ENCODE measurements at regions not wholly inside any gene's neighbourhood (a gene's known extent, or its start where the extent isn't known, plus 50 kb on each side); places are given as distances from the start of the nearest gene placed in this dataset.

DNA sequence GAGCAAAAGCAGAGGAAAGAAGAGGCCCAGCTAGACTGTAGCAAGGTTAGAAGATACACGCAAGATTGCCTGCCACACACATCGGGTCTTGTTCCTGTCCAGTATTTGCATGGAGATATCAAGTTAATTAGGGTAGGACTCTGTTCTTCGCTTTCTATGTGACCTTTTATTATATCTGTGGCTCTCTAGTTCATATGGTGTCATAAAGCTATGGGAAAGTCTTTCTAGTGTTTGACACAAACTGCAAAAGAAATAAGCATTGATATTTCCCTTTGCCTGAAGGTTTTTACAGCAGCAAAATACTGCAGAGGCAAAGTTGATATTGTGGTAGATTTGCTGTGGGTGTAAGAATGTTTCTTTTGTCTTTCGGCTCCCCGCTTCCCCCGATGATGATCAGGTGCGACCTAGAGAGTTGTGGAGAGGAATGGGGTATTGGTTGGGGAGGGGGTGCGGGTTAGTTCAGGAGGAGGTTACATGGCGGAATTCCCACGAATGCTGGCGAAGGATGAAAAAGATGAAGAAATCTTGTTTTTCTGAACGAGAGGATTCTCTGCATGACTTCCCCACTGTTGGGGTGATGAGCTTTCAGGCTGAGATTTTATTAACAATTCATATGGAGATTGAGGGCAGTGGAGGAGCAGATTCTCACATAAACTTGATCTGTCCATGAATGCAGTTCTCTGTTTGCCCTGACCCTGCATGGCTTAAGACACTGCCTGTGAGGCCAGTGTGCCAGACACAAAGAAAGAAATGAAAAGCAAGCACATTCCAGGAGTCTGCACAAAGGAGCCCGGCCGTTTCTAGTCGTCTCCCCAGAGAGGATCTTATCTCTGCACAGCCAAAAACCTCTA is 550.2 kb downstream of the USP25 start:
- no peak for DNase-seq (ENCODE audit: low read depth, low spot score)
- no peak overlapping the region for H3K27ac ChIP-seq

DNA sequence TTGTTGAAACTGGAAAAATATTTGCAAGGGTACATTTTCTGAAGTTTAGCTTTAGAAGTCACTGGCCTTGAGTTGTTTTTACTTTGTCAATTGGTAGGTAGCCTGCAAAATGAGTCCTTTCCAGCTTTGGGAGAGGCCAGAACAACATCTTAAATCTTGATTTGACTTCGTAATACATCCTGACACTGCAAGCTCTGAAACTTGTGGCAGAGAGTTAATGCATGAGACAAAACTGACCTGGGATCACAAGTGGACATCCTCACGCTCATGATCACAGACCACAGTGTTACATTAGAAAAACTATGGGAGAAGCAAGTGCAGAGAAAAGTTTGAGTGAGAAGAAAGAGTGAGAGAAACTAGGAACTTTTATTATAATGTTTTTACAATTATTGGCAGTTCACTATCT is 550.9 kb downstream of the USP25 start:
- no peak overlapping the region for H3K27ac ChIP-seq
- no peak for DNase-seq (ENCODE audit: low read depth, low spot score)

DNA sequence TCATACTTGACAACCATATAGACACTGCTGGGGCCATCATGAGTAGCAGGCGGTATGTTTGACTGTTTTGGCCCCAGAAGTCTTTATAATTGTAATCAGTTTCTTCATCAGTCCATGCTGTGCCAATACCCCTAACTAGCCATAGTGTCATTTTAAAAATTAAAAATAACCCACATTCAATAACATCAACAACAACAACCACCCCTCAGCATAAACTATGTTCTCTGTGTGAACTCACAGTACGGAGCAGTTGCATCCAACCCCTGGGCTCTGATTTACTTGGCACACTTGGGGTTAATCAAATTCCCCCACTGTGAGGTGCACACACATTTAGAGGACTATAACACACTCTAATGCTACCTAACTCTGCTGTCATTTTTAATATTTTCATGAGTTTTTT is 553.7 kb downstream of the USP25 start:
- no peak for DNase-seq (ENCODE audit: low read depth, low spot score)
- H3K27ac ChIP-seq: no peak overlapping the region

DNA sequence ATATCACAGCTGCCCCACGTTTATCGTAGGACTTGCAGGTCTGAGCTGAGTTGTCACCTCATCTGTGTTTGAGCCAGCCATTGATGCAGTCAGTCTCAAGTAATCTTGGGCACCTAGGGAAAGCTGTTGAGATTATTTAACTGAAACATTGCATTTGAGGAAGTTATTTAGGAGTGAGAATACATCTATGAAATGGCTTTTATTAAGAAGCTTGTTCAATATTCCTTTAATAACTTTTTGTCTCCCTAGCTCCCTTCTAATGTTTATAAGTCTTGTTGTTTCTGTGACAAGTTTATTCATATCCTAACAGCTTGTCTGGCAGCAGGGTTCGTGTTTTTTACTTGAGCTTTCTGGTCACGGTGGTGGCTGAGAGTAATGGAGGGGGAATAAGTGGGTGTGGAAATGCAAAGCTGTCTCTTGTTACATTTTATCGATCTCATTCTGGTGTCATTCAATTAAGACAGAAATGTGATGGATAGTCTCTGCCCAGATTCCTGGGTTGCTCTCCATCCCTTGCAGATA is 555.9 kb downstream of the USP25 start:
- H3K27ac ChIP-seq: no peak overlapping the region
- DNase-seq (ENCODE audit: low read depth, low spot score): no peak

DNA sequence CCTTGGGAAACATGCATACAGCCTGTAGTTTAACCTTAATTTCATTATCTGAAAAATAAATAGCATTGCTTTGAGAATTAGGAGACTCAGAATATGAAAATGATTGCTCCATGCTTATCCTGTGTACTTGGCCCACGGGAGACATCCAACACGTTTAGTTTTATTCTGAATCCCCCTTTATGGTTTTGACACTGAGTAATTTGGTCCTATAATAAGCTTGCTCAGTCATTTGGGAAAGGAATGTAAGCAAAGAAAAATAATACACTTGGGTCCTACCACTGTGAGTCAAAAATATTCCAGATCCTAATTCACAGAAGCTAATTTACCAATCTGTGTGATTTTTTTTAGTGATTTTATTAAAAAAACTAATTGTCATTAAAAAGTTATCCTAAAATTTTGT is 557.3 kb downstream of the USP25 start:
- no peak for DNase-seq (ENCODE audit: low read depth, low spot score)
- no peak overlapping the region for H3K27ac ChIP-seq

DNA sequence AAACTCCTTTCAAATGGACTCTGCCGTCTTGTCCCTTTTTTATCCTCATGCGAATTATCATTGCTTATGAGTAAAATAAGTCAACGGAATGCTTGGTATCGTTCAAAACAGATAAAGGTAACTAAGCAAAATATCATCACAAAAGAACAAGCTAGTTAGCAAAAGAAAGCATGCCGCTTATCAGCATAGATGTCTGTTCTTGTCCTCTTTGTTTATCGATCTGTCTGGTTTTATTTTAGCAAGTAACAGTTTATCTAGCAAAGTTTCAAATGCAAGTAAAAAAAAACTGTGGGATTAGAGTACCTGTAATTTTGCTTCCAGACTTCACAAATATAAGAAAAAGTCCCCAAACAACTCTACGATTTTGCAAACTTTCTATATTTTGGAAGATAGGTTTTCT is 561.5 kb downstream of the USP25 start:
- DNase-seq (ENCODE audit: low read depth, low spot score): no peak
- H3K27ac ChIP-seq: no peak overlapping the region

GRCh38 chr21:16294128-16294527 is 564.3 kb downstream of the USP25 start:
- no peak for DNase-seq (ENCODE audit: low read depth, low spot score)
- H3K27ac ChIP-seq: no peak overlapping the region

DNA sequence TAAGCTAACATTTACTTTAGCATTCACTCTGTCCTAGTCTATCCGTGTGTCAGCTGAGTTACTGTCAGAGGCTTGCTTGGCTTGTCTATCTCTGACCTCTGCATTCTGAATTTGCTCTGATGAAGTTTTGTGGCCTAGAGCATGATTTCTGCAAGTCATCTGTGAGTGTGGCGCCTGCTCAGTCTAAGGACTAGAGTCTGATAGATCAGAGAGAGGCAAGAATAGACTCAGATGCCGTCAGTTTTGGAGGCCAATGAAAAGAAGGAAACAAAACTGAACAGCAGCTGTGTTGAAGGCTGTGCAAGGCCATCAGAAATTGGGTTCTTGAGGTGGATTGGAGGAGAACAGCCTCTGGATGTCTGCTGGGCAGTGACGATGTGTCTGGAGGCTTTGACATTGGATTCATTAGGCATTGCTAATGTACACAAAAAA is 573.1 kb downstream of the USP25 start:
- no peak for DNase-seq (ENCODE audit: low read depth, low spot score)
- H3K27ac ChIP-seq: no peak overlapping the region

GRCh38 chr21:16304174-16305095 is 574.7 kb downstream of the USP25 start:
- no peak for DNase-seq (ENCODE audit: low read depth, low spot score)

DNA sequence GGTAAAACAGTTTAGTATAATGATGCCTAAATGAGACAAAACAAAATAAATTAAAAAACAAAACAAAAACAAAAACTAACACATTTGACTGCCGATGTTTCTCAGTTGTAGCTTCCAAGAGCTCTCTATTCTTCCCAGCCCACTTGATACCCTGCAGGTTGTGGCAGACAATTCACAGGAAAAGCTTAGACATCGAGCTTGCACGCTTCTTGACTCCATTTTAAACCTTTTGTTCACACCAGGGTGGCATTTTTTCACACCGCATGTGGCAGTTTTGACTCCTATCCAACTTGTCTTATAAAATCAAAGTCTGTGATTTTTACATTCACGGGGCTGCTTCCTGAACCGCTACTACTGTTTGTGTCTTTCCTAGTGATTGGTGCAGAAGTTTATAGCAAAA is 575.9 kb downstream of the USP25 start:
- no peak overlapping the region for H3K27ac ChIP-seq
- DNase-seq (ENCODE audit: low read depth, low spot score): no peak

More at GRCh38 chr21:16304174-16305095, 574.7 kb downstream of the USP25 start:
- H3K27ac ChIP-seq: no peak overlapping the region

DNA sequence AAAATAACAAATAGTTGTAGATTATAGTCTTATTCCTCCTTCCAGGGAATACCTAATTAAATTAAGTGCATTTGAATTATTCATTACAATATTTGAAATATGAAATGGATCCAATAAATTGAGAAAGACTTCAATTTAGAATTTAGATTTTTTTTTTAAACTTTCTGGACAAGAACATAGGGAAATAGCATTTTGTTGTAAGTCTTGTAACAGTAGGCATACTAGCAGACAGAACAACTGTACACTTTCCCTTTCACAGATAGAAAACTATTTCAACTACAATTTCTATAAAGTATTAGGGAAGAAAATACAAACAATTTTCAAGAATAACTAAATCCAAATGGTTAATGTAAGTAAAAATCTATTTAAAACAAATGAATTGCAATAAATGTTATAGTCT is 577.5 kb downstream of the USP25 start:
- no peak overlapping the region for H3K27ac ChIP-seq
- DNase-seq (ENCODE audit: low read depth, low spot score): no peak

GRCh38 chr21:16308269-16308668 is 578.5 kb downstream of the USP25 start:
- DNase-seq (ENCODE audit: low read depth, low spot score): peak; percentile 34
- peak overlapping the region; percentile 10 for H3K27ac ChIP-seq

- no peak for DNase-seq (ENCODE audit: low read depth, low spot score)
- H3K27ac ChIP-seq: no peak overlapping the region
These were observed 579.6 kb downstream of the USP25 start for GRCh38 chr21:16309250-16309971.

GRCh38 chr21:16310176-16310575 is 580.4 kb downstream of the USP25 start:
- no peak for DNase-seq (ENCODE audit: low read depth, low spot score)

GRCh38 chr21:16311229-16311628 is 581.4 kb downstream of the USP25 start:
- H3K27ac ChIP-seq: no peak overlapping the region
- no peak for DNase-seq (ENCODE audit: low read depth, low spot score)

More at GRCh38 chr21:16310176-16310575, 580.4 kb downstream of the USP25 start:
- no peak overlapping the region for H3K27ac ChIP-seq

DNA sequence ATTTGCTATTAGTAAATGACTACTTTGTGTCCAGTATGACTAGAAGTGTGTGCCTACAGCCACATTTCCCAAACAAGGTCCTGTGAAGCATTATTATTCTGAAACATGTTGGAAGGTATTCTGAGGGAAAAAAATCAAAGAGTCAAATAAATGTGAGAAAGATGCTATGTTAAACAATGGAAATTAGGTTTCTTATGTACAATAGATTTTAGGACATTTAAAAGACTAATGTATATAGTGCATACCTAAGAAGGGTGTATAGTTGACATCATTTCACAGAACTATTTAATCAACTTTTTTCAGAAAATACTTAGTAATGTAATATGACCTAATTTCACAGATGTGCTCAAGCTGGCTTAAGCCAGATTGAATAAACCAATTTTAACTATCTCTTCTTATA is 582.5 kb downstream of the USP25 start:
- no peak overlapping the region for H3K27ac ChIP-seq

GRCh38 chr21:16315223-16315622 is 585.4 kb downstream of the USP25 start:
- DNase-seq (ENCODE audit: low read depth, low spot score): no peak
- no peak overlapping the region for H3K27ac ChIP-seq

More for the DNA sequence above, 582.5 kb downstream of the USP25 start:
- no peak for DNase-seq (ENCODE audit: low read depth, low spot score)

DNA sequence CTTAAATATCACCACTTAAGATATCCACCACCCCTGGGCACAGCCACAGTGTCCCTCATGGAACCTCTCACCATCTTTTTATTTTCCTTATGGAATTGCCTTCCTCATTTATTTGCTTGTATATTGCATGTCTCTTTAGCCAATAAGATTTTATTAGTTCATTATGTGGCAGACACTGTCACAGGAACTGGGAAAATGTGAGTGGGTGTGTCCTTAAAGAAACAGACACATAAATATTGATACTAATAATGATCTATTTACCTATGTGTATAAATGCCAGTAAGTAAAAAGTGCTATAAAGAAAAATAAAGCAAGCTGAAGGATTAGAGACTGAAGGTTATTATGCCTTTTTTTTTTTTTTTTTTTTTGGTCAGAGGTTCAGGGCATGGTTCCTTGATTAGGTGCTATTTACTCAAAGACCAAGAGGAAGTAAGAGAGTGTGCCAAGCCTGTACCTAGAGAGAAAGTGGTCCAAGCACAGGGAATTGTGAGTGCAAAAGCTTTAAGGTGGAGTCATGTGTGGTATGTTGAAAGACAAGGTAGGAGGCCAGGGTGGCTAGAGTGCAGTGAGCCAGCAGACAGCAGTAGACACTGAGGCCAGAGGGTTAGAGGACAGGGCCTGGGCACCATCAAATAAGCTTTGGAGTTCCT is 589.0 kb downstream of the USP25 start:
- no peak for DNase-seq (ENCODE audit: low read depth, low spot score)
- no peak overlapping the region for H3K27ac ChIP-seq

GRCh38 chr21:16320110-16320509 is 590.3 kb downstream of the USP25 start:
- H3K27ac ChIP-seq: no peak overlapping the region
- no peak for DNase-seq (ENCODE audit: low read depth, low spot score)

DNA sequence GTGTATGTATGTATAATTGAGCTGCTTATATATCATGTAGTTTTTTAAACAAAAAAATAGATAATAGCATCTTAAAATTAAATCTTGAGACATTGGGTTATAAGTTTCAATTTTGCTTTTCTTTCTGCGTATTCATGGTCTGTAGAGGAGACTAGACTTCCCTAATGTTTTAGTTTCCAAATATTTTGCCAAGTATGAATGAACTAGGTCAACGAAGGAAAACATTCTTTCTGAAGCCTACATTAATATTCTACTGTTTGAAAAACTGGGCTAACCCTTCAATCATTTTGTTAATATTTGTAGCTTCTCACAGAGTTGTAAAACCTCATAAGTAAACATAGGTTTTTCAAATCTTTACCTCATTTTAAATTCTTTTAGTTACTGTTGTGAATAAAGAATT is 592.7 kb downstream of the USP25 start:
- H3K27ac ChIP-seq: no peak overlapping the region
- DNase-seq (ENCODE audit: low read depth, low spot score): no peak

All from epithelial cell of prostate (primary cell).